ENCODE measurements at regions not wholly inside any gene's neighbourhood (a gene's known extent, or its start where the extent isn't known, plus 50 kb on each side); places are given as distances from the start of the nearest gene placed in this dataset.

GRCh38 chrX:3204606-3205005 lies 141.8 kb downstream of the MXRA5 start:
- intact Hi-C loops (cut with micrococcal nuclease; ENCODE audit: unreplicated experiment): no loop called here
- H3K79me2 ChIP-seq (ENCODE audit: control insufficient read depth, insufficient read depth, low read length): no peaks in the 10 kb centered on the region

More at GRCh38 chrX:3204606-3205005, 141.8 kb downstream of the MXRA5 start:
- no peaks in the 10 kb centered on the region for H4K20me1 ChIP-seq (ENCODE audit: control insufficient read depth, insufficient read depth)
- SMC1A ChIA-PET (ENCODE audit: uncharacterized antibody, unreplicated experiment): no interaction called here
- H3K27ac ChIP-seq (ENCODE audit: control insufficient read depth, insufficient read depth): no peak overlapping the region
- 2% methylated on average over 5 of the region's 5 CpGs for WGBS (ENCODE audit: insufficient coverage, insufficient replicate concordance, low lambda C conversion rate, missing lambda C conversion rate)
- no peak overlapping the region for H3K4me3 ChIP-seq
- H3K4me2 ChIP-seq (ENCODE audit: control insufficient read depth, insufficient read depth): no peak overlapping the region
- RAD21 ChIA-PET (ENCODE audit: unreplicated experiment): no interaction called here
- BruUV-seq (replicated peaks): no TSS peak
- ATAC-seq (no peak), DNase-seq (ENCODE audit: low read depth, low spot score) (no peak), FAIRE-seq (no peak)
- POLR2A ChIA-PET: no interaction called here
- in situ Hi-C loops (cut with MboI): no loop called here
- H3K36me3 ChIP-seq (ENCODE audit: control insufficient read depth in 2 of 2, insufficient read depth in 2 of 2, low read length in 1 of 2): no peaks in the 10 kb centered on the region
- no peak overlapping the region for H2AFZ ChIP-seq (ENCODE audit: control insufficient read depth, low read depth, low read length)
- no peaks in the 10 kb centered on the region for H3K9me3 ChIP-seq (replicated peaks; ENCODE audit: control insufficient read depth, insufficient read depth, low read length)
- no peak for TF ChIP-seq MTA2 (IDR thresholded peaks at IDR 0.05; ENCODE audit: low read depth)
- TF ChIP-seq HDGF (IDR thresholded peaks at IDR 0.05): no peak
- TF ChIP-seq SP1 (IDR thresholded peaks at IDR 0.05; ENCODE audit: low read depth, low read length): no peak
- TF ChIP-seq CHD2 (IDR thresholded peaks at IDR 0.05; ENCODE audit: borderline replicate concordance, low read depth, low read length): no peak
- TF ChIP-seq IKZF1 (conservative IDR thresholded peaks at IDR 0.05): no peak
- no peak for TF ChIP-seq ELK1 (IDR thresholded peaks at IDR 0.05; ENCODE audit: low read depth, low read length)
- TF ChIP-seq POLR2AphosphoS5 (IDR thresholded peaks at IDR 0.05; ENCODE audit: low read length): no peak
- TF ChIP-seq ZBTB4 (CRISPR knock-in tag; IDR thresholded peaks at IDR 0.05): no peak
- TF ChIP-seq ZZZ3 (IDR thresholded peaks at IDR 0.05; ENCODE audit: control insufficient read depth, insufficient read length, low read depth): no peak
- TF ChIP-seq NR2C2 (IDR thresholded peaks at IDR 0.05; ENCODE audit: borderline replicate concordance, control insufficient read depth, insufficient read length, low read depth): no peak
- no peak for TF ChIP-seq ZBTB40 (IDR thresholded peaks at IDR 0.05; ENCODE audit: borderline replicate concordance)
- no peak for TF ChIP-seq TARDBP (IDR thresholded peaks at IDR 0.05; ENCODE audit: borderline replicate concordance)
- no peak for TF ChIP-seq CREB1 (IDR thresholded peaks at IDR 0.05; ENCODE audit: low read depth)
- no peak for TF ChIP-seq RUNX3 (IDR thresholded peaks at IDR 0.05; ENCODE audit: low read length)
- no peak for TF ChIP-seq SREBF2 (IDR thresholded peaks at IDR 0.05; ENCODE audit: low read length)
- TF ChIP-seq EGR1 (IDR thresholded peaks at IDR 0.05; ENCODE audit: borderline replicate concordance in 1 of 2, low read depth in 2 of 2, low read length in 2 of 2): no peak
- no peak for TF ChIP-seq BMI1 (IDR thresholded peaks at IDR 0.05; ENCODE audit: borderline replicate concordance)
- no peak for TF ChIP-seq DPF2 (IDR thresholded peaks at IDR 0.05)
- TF ChIP-seq CHD4 (IDR thresholded peaks at IDR 0.05): no peak
- no peaks in the 10 kb centered on the region for H3K27me3 ChIP-seq (replicated peaks in 1 of 2; ENCODE audit: control insufficient read depth in 2 of 2, insufficient read depth in 2 of 2, low read length in 1 of 2)
- H3K4me1 ChIP-seq (ENCODE audit: control insufficient read depth, insufficient read depth, low read length): no peaks in the 10 kb centered on the region
- H3K9ac ChIP-seq (ENCODE audit: control insufficient read depth, insufficient read depth, low read length): no peak overlapping the region
- CTCF ChIA-PET: no interaction called here

All from GM12878 (cell line).